Prostate gland (tissue), 2 donors: ENCODE measurements at regions not wholly inside any gene's neighbourhood (a gene's known extent, or its start where the extent isn't known, plus 50 kb on each side); places are given as distances from the start of the nearest gene placed in this dataset.
A peak's percentile ranks its signal among the peaks of the same experiment; 100 is the strongest.

Experiments used
- DNase-seq: peaks from one replicate; pipeline ENCODE4 v3.0.0-alpha.2; 2019; ENCODE audit warnings: low spot score
- H3K27ac ChIP-seq, 2 donors: fragments of 200-600 bp; sonication (generic); 2 replicates each; pipeline ENCODE4 v1.5.1; 2017 to 2019
- H3K27me3 ChIP-seq: fragments of 200-600 bp; sonication (generic); replicated peaks from 2 replicates; pipeline ENCODE4 v1.5.1; 2019; ENCODE audit not compliant: insufficient read depth
- H3K36me3 ChIP-seq, 2 donors: fragments of 200-600 bp; sonication (generic); 1 replicate in 1 of 2; 2 replicates in 1 of 2; pipeline versions ENCODE4 v1.5.1 to v1.8.1; 2017 to 2019
- H3K4me1 ChIP-seq: fragments of 200-600 bp; sonication (generic); replicated peaks from 2 replicates; pipeline ENCODE4 v1.5.1; 2019
- H3K4me3 ChIP-seq, 2 donors: fragments of 200-600 bp; sonication (generic); 2 replicates each; pipeline ENCODE4 v1.5.1; 2017 to 2019
- H3K9me3 ChIP-seq: fragments of 200-600 bp; sonication (generic); 2 replicates; pipeline ENCODE4 v1.5.1; 2017
- POLR2A ChIP-seq: fragments of 450-650 bp; IDR thresholded peaks from one replicate; pipeline ENCODE4 v1.6.1; 2016; ENCODE audit warnings: antibody characterized with exemption, mild to moderate bottlenecking
- POLR2AphosphoS5 ChIP-seq: sonication (generic); formaldehyde crosslinking; IDR thresholded peaks from one replicate; pipeline ENCODE4 v1.6.1; 2017; ENCODE audit warnings: antibody characterized with exemption
- WGBS: methylation state at CpG from one replicate; pipeline ENCODE4 v1.1.5; 2018; 5-methylcytosine and 5-hydroxymethylcytosine counted together
- intact Hi-C: fragments of 100-400 bp; cut with DNase I; formaldehyde crosslinking; loops from one replicate; pipeline ENCODE4 v1.14.2; 2022
- TF ChIP-seq, protein P1 (sequence below), 4 experiments: fragments of 200-600 bp in 2 of 4; fragments of 450-650 bp in 2 of 4; sonication (generic) in 2 of 4; IDR thresholded peaks; 1 replicate in 3 of 4; 2 replicates in 1 of 4; pipeline ENCODE4 v1.5.1; 2016 to 2019; ENCODE audit warnings: antibody characterized with exemption in 4 of 4, mild to moderate bottlenecking in 2 of 4, moderate library complexity in 2 of 4

DNA sequence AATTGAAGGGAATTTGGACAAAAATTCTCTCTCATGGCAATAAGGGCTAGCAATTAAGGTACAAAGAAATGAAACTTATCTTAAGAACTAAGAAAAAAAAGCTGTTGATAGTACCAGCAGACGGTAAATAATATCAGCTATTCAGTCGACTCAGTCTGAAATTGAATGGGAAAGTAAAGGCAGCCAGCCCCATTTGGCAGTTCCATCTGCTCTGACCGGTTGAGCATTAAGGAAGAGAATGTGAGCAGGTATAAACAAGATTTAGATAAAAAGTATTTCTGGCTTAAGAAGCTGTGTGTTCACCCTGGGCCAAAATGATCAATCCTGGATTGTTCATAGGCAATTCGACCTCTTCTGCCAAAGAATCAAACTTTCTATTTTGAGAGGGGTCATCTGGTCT lies 154.6 kb upstream of the NPVF start:
- peak overlapping the region in 1 of 2 donors; percentile 67 for H3K27ac ChIP-seq
- H3K4me1 ChIP-seq, result no peaks in the 10 kb centered on the region
- H3K9me3 ChIP-seq, result no peaks in the 10 kb centered on the region
- WGBS, result 40% methylated on average over 4 of the region's 4 CpGs
- intact Hi-C loops, result no loop called here
- no peaks in the 10 kb centered on the region for H3K36me3 ChIP-seq
- TF ChIP-seq POLR2A, result no peak
- TF ChIP-seq POLR2AphosphoS5, result no peak
- TF ChIP-seq, protein P1, sequence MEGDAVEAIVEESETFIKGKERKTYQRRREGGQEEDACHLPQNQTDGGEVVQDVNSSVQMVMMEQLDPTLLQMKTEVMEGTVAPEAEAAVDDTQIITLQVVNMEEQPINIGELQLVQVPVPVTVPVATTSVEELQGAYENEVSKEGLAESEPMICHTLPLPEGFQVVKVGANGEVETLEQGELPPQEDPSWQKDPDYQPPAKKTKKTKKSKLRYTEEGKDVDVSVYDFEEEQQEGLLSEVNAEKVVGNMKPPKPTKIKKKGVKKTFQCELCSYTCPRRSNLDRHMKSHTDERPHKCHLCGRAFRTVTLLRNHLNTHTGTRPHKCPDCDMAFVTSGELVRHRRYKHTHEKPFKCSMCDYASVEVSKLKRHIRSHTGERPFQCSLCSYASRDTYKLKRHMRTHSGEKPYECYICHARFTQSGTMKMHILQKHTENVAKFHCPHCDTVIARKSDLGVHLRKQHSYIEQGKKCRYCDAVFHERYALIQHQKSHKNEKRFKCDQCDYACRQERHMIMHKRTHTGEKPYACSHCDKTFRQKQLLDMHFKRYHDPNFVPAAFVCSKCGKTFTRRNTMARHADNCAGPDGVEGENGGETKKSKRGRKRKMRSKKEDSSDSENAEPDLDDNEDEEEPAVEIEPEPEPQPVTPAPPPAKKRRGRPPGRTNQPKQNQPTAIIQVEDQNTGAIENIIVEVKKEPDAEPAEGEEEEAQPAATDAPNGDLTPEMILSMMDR (IDR thresholded peaks at IDR 0.05), result no peak
- DNase-seq, result no peak
- H3K4me3 ChIP-seq, result no peak overlapping the region
- no peaks in the 10 kb centered on the region for H3K27me3 ChIP-seq

DNA sequence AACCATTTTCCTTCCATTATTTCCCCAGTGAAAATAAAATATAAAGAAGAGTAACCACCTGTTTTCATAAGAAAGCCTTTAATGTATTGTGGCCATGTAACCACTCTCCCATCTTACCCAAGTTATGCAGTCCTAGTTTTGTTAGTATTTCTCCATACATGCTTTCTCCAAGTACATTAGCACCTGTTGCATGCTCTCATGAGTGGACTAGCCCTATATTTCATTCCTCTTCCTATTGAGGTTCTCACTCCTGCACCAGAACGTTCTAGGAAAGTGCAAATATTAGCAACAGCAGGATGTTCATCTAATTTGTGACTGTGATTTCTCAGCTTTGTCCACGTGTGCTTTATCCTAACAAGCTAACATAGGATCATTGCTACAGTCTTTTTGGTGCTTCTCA lies 155.1 kb upstream of the NPVF start:
- intact Hi-C loops, result no loop called here
- Histone ChIP-seq H3K4me3 (no peak overlapping the region), H3K27me3 (no peaks in the 10 kb centered on the region), H3K36me3 (no peaks in the 10 kb centered on the region), H3K4me1 (no peaks in the 10 kb centered on the region), H3K27ac (no peak overlapping the region), H3K9me3 (no peaks in the 10 kb centered on the region)
- no peak for DNase-seq
- TF ChIP-seq POLR2A (no peak), POLR2AphosphoS5 (no peak)
- TF ChIP-seq, protein P1 (IDR thresholded peaks at IDR 0.05), result no peak
- 79% methylated on average over 2 of the region's 2 CpGs for WGBS

DNA sequence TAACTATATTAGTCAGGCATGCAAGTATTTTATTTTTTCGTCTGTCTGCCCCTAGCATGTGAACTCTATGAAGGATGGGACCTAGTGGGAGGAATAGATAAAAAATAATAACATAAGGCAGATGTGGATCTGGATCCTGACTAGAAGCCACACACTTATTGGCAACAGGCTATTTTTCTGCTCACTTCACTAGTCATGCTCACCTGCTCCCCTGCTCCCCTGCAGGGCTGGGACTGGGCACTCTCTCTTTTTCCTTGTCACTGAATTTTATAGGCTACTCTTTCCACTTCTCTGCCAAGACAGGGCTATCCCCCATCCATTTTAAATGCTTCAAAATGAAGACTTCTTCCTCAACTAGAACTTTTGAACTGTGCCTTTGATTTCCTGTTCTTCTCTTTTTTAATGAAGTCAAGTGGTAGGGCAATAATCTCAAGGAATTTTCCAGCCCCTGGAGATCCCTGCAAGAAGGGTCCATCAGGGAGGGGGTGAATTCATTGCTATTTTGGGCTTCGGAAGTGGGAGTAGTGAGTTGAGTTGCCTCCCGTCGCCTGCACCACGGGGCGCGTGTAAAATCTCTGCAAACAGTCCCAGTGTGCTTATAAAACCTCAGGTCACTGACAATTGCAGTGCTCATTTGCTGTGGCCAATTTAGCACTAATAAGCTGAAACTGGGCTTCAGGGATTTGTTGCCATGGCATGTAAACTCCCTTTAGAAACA lies 156.7 kb upstream of the NPVF start:
- no peaks in the 10 kb centered on the region for H3K9me3 ChIP-seq
- H3K4me1 ChIP-seq, result no peaks in the 10 kb centered on the region
- H3K4me3 ChIP-seq, result no peak overlapping the region
- no peak for DNase-seq
- TF ChIP-seq, protein P1 (IDR thresholded peaks at IDR 0.05), result no peak
- TF ChIP-seq POLR2AphosphoS5 (no peak), POLR2A (no peak)
- WGBS, result 32% methylated on average over 7 of the region's 7 CpGs
- H3K27ac ChIP-seq, result no peak overlapping the region
- intact Hi-C loops, result no loop called here
- no peaks in the 10 kb centered on the region for H3K36me3 ChIP-seq
- no peaks in the 10 kb centered on the region for H3K27me3 ChIP-seq

DNA sequence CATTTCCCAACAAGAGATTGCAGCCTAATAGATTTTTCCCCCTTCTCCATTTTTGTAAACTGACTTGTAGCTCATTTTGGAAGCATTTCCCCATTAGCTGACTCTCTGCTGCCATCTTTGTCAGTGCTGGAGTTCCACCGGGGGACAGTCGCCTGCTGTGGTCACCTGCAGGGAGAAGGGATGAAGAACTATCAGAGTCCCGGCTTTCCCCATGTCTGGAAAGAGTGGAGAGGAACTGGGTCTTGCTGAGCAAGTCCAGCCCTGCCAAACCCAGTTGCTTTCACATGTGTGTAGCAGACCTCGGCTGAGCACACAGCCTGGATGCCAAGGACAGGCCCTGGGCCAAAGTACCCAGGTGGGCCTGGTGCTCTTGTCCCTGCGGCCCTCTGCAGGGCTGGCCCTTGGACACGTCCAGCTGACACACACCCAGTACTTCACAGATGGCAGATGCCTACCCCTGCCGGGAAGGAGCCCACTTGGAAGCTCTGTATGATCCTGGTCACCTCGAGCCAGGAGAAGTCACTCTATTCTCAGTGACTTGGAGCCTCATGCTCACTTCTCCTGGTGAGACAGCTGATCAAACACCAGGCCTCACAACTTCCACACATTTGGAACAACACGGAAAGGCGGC lies 157.3 kb upstream of the NPVF start:
- Histone ChIP-seq H3K4me1 (no peaks in the 10 kb centered on the region), H3K36me3 (no peaks in the 10 kb centered on the region), H3K9me3 (no peaks in the 10 kb centered on the region), H3K27ac (peak overlapping the region in 1 of 2 donors; percentile 14), H3K27me3 (no peaks in the 10 kb centered on the region), H3K4me3 (no peak overlapping the region)
- TF ChIP-seq POLR2A (no peak), POLR2AphosphoS5 (no peak)
- TF ChIP-seq, protein P1 (IDR thresholded peaks at IDR 0.05), result no peak
- WGBS, result 59% methylated on average over 10 of the region's 10 CpGs
- intact Hi-C loops, result no loop called here
- DNase-seq, result no peak

DNA sequence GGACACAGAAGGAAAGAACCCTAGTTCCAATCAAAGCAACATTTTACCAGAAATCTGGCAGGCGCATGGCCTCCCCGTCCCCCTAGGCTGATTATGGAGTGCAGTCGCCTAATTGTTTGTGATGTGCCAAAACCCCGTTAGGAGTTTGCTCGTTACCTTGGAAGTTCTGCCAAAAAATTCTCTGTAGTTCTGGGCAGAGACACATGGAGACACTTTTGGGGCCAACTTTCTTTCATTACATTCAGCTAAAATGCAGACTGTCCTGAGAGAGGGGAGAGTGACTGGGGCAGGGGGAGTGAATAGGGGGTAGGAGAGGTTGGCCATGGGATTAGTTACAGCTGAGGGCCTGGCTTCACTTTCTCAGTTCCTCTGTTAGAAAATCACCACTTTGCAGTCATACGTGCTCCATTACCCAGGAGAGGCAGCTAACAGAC lies 158.0 kb upstream of the NPVF start:
- H3K36me3 ChIP-seq, result no peaks in the 10 kb centered on the region
- H3K27ac ChIP-seq, result peak overlapping the region in 1 of 2 donors; percentile 14
- WGBS, result 22% methylated on average over 6 of the region's 6 CpGs
- no peaks in the 10 kb centered on the region for H3K4me1 ChIP-seq
- no peaks in the 10 kb centered on the region for H3K9me3 ChIP-seq
- TF ChIP-seq POLR2AphosphoS5 (no peak), POLR2A (no peak)
- TF ChIP-seq, protein P1 (IDR thresholded peaks at IDR 0.05), result no peak
- no peaks in the 10 kb centered on the region for H3K27me3 ChIP-seq
- DNase-seq, result no peak
- H3K4me3 ChIP-seq, result no peak overlapping the region
- intact Hi-C loops, result no loop called here
